ENCODE measurements at regions not wholly inside any gene's neighbourhood (a gene's known extent, or its start where the extent isn't known, plus 50 kb on each side); places are given as distances from the start of the nearest gene placed in this dataset.

DNA sequence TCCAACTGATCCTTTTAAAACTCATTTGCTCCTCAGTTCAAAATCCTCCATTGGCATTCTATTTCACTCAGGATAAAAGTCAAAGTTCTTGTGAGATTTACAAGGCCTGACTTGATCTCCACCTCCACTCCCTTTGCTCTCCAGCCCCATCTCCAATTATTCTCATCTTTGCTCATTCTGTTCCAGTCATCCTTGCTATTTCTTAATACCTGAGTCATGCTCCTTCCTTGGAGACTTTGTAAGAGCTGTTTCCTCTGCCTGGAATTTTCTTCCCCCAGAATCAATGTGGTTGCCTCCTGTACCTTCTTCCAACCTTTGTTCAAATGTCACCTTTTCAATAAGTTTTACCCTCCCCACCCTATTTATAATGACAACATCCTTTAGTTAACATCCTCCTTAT is 373.5 kb downstream of the HTR1B start:
- TF ChIP-seq, protein P1, sequence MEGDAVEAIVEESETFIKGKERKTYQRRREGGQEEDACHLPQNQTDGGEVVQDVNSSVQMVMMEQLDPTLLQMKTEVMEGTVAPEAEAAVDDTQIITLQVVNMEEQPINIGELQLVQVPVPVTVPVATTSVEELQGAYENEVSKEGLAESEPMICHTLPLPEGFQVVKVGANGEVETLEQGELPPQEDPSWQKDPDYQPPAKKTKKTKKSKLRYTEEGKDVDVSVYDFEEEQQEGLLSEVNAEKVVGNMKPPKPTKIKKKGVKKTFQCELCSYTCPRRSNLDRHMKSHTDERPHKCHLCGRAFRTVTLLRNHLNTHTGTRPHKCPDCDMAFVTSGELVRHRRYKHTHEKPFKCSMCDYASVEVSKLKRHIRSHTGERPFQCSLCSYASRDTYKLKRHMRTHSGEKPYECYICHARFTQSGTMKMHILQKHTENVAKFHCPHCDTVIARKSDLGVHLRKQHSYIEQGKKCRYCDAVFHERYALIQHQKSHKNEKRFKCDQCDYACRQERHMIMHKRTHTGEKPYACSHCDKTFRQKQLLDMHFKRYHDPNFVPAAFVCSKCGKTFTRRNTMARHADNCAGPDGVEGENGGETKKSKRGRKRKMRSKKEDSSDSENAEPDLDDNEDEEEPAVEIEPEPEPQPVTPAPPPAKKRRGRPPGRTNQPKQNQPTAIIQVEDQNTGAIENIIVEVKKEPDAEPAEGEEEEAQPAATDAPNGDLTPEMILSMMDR (IDR thresholded peaks at IDR 0.05 in 2 of 3, conservative IDR thresholded peaks at IDR 0.05 in 1 of 3; ENCODE audit: borderline replicate concordance in 1 of 3, insufficient read depth in 1 of 3, low read depth in 2 of 3, low read length in 2 of 3), result no peak
- TF ChIP-seq POLR2A (IDR thresholded peaks at IDR 0.05; ENCODE audit: borderline replicate concordance, extremely low read depth, insufficient read depth, insufficient read length) (no peak), POLR2AphosphoS5 (IDR thresholded peaks at IDR 0.05; ENCODE audit: low read depth, low read length) (no peak), ZNF274 (IDR thresholded peaks at IDR 0.05; ENCODE audit: low read depth, low read length) (no peak), EZH2 (IDR thresholded peaks at IDR 0.05) (no peak), CBX3 (IDR thresholded peaks at IDR 0.05; ENCODE audit: low read depth) (no peak), CEBPB (IDR thresholded peaks at IDR 0.05; ENCODE audit: low read depth) (no peak), RAD21 (IDR thresholded peaks at IDR 0.05; ENCODE audit: low read depth) (no peak)
- TF ChIP-seq, protein P2, sequence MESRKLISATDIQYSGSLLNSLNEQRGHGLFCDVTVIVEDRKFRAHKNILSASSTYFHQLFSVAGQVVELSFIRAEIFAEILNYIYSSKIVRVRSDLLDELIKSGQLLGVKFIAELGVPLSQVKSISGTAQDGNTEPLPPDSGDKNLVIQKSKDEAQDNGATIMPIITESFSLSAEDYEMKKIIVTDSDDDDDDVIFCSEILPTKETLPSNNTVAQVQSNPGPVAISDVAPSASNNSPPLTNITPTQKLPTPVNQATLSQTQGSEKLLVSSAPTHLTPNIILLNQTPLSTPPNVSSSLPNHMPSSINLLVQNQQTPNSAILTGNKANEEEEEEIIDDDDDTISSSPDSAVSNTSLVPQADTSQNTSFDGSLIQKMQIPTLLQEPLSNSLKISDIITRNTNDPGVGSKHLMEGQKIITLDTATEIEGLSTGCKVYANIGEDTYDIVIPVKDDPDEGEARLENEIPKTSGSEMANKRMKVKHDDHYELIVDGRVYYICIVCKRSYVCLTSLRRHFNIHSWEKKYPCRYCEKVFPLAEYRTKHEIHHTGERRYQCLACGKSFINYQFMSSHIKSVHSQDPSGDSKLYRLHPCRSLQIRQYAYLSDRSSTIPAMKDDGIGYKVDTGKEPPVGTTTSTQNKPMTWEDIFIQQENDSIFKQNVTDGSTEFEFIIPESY (IDR thresholded peaks at IDR 0.05; ENCODE audit: extremely low read depth, insufficient replicate concordance, low read length), result no peak
- TF ChIP-seq, protein P3, sequence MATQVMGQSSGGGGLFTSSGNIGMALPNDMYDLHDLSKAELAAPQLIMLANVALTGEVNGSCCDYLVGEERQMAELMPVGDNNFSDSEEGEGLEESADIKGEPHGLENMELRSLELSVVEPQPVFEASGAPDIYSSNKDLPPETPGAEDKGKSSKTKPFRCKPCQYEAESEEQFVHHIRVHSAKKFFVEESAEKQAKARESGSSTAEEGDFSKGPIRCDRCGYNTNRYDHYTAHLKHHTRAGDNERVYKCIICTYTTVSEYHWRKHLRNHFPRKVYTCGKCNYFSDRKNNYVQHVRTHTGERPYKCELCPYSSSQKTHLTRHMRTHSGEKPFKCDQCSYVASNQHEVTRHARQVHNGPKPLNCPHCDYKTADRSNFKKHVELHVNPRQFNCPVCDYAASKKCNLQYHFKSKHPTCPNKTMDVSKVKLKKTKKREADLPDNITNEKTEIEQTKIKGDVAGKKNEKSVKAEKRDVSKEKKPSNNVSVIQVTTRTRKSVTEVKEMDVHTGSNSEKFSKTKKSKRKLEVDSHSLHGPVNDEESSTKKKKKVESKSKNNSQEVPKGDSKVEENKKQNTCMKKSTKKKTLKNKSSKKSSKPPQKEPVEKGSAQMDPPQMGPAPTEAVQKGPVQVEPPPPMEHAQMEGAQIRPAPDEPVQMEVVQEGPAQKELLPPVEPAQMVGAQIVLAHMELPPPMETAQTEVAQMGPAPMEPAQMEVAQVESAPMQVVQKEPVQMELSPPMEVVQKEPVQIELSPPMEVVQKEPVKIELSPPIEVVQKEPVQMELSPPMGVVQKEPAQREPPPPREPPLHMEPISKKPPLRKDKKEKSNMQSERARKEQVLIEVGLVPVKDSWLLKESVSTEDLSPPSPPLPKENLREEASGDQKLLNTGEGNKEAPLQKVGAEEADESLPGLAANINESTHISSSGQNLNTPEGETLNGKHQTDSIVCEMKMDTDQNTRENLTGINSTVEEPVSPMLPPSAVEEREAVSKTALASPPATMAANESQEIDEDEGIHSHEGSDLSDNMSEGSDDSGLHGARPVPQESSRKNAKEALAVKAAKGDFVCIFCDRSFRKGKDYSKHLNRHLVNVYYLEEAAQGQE (IDR thresholded peaks at IDR 0.05; ENCODE audit: low read depth), result no peak
